NOMO-1 treated with DMSO at 0.1 percent for 48 hours (cell line): ENCODE measurements at regions not wholly inside any gene's neighbourhood (a gene's known extent, or its start where the extent isn't known, plus 50 kb on each side); places are given as distances from the start of the nearest gene placed in this dataset.

ENCODE experiments used
- DNase-seq: peaks from one replicate; lab custom pipeline; 2025; ENCODE audit not compliant: unreplicated experiment; lab: John Stamatoyannopoulos, UW

- DNase-seq, result no peak
Observed at GRCh38 chr2:41543726-41544125, 504.1 kb upstream of the PKDCC start.

GRCh38 chr2:41544709-41545108, 503.1 kb upstream of the PKDCC start:
- DNase-seq, result no peak

- DNase-seq, result no peak
Observed at GRCh38 chr2:41546031-41546430, 501.8 kb upstream of the PKDCC start.

- DNase-seq, result no peak
Observed at GRCh38 chr2:41568648-41569047, 479.2 kb upstream of the PKDCC start.

- DNase-seq, result no peak
Observed at GRCh38 chr2:41572154-41572553, 475.7 kb upstream of the PKDCC start.

GRCh38 chr2:41576423-41576822, 471.4 kb upstream of the PKDCC start:
- DNase-seq, result no peak

GRCh38 chr2:41579806-41580205, 468.0 kb upstream of the PKDCC start:
- no peak for DNase-seq

- DNase-seq, result no peak
Observed at GRCh38 chr2:41580806-41581205, 467.0 kb upstream of the PKDCC start.

- no peak for DNase-seq
Observed at GRCh38 chr2:41595240-41595639, 452.6 kb upstream of the PKDCC start.

- DNase-seq, result no peak
Observed at GRCh38 chr2:41597680-41598079, 450.1 kb upstream of the PKDCC start.

GRCh38 chr2:41598161-41598894, 449.5 kb upstream of the PKDCC start:
- DNase-seq, result peak; percentile 71

GRCh38 chr2:41600460-41600859, 447.4 kb upstream of the PKDCC start:
- DNase-seq, result no peak

GRCh38 chr2:41602341-41602740, 445.5 kb upstream of the PKDCC start:
- DNase-seq, result no peak

- DNase-seq, result no peak
Observed at GRCh38 chr2:41605311-41605710, 442.5 kb upstream of the PKDCC start.

- DNase-seq, result no peak
Observed at GRCh38 chr2:41605914-41606313, 441.9 kb upstream of the PKDCC start.

GRCh38 chr2:41610501-41611190, 437.2 kb upstream of the PKDCC start:
- DNase-seq, result no peak

GRCh38 chr2:41618754-41619153, 429.1 kb upstream of the PKDCC start:
- DNase-seq, result peak; percentile 59

- no peak for DNase-seq
Observed at GRCh38 chr2:41621095-41621494, 426.7 kb upstream of the PKDCC start.

GRCh38 chr2:41621563-41621962, 426.3 kb upstream of the PKDCC start:
- no peak for DNase-seq

GRCh38 chr2:41622301-41622700, 425.5 kb upstream of the PKDCC start:
- no peak for DNase-seq

GRCh38 chr2:41626936-41627335, 420.9 kb upstream of the PKDCC start:
- DNase-seq, result no peak

- no peak for DNase-seq
Observed at GRCh38 chr2:41634686-41635085, 413.1 kb upstream of the PKDCC start.

- peak; percentile 48 for DNase-seq
Observed at GRCh38 chr2:41644936-41645335, 402.9 kb upstream of the PKDCC start.
